ENCODE measurements at regions not wholly inside any gene's neighbourhood (a gene's known extent, or its start where the extent isn't known, plus 50 kb on each side); places are given as distances from the start of the nearest gene placed in this dataset.

DNA sequence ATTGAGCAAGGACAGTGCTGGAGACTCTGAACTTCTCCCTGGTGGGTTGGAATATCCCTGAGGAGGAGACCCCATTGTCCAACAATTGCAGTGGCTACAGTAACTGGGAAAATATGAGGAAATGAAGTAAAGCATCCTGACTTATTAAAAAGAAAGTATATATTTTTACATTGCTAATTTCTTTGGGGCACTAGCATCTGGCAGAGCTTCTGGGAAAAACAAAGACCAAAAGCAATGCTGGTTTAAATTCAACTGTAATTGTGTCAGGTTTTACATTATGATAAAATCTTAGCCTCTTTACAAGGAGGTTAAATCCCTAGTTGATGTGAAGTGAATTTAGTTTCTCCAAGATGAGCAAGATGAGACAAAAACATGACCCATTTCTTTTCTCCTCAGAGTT lies 454.0 kb upstream of the RBMS3 start:
- in situ Hi-C loops (cut with HindIII; ENCODE audit: low sequenced_read_pairs) = no loop called here
- DNase-seq (ENCODE audit: low read depth) = no peak
- H3K4me3 ChIP-seq (ENCODE audit: low read depth, low read length) = no peak overlapping the region
- TF ChIP-seq, protein P1, sequence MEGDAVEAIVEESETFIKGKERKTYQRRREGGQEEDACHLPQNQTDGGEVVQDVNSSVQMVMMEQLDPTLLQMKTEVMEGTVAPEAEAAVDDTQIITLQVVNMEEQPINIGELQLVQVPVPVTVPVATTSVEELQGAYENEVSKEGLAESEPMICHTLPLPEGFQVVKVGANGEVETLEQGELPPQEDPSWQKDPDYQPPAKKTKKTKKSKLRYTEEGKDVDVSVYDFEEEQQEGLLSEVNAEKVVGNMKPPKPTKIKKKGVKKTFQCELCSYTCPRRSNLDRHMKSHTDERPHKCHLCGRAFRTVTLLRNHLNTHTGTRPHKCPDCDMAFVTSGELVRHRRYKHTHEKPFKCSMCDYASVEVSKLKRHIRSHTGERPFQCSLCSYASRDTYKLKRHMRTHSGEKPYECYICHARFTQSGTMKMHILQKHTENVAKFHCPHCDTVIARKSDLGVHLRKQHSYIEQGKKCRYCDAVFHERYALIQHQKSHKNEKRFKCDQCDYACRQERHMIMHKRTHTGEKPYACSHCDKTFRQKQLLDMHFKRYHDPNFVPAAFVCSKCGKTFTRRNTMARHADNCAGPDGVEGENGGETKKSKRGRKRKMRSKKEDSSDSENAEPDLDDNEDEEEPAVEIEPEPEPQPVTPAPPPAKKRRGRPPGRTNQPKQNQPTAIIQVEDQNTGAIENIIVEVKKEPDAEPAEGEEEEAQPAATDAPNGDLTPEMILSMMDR (IDR thresholded peaks at IDR 0.05; ENCODE audit: low read depth, low read length, missing control alignments) = no peak

GRCh38 chr3:28835249-28835648 lies 445.6 kb upstream of the RBMS3 start:
- DNase-seq (ENCODE audit: low read depth) = no peak
- in situ Hi-C loops (cut with HindIII; ENCODE audit: low sequenced_read_pairs) = no loop called here
- TF ChIP-seq, protein P1 (IDR thresholded peaks at IDR 0.05; ENCODE audit: low read depth, low read length, missing control alignments) = no peak
- no peak overlapping the region for H3K4me3 ChIP-seq (ENCODE audit: low read depth, low read length)

GRCh38 chr3:28835751-28836150 lies 445.1 kb upstream of the RBMS3 start:
- in situ Hi-C loops (cut with HindIII; ENCODE audit: low sequenced_read_pairs) = no loop called here
- TF ChIP-seq, protein P1 (IDR thresholded peaks at IDR 0.05; ENCODE audit: low read depth, low read length, missing control alignments) = no peak
- DNase-seq (ENCODE audit: low read depth) = no peak
- H3K4me3 ChIP-seq (ENCODE audit: low read depth, low read length) = no peak overlapping the region

- no peak for DNase-seq (ENCODE audit: low read depth)
- no peak overlapping the region for H3K4me3 ChIP-seq (ENCODE audit: low read depth, low read length)
- TF ChIP-seq, protein P1 (IDR thresholded peaks at IDR 0.05; ENCODE audit: low read depth, low read length, missing control alignments) = no peak
- in situ Hi-C loops (cut with HindIII; ENCODE audit: low sequenced_read_pairs) = no loop called here
Measured at GRCh38 chr3:28836199-28836598, 444.7 kb upstream of the RBMS3 start.

DNA sequence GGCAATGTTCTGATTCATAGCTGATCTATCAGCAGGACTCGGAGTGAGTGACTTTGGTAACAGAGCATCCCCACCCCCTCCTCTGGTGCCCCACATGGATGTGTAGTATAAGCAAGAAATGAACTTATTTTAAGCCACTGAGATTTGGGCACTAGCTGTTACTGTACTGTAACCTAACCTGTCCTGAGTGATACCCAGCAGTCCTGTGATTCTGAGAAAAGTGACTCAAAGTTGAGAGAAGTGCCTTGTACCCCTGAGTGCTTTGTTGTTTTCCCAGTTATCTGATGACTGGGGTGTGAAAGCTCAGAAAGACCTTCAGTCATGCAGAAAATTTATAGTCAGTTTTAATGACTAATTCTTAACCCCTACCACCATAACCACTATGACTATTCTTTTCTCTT lies 439.9 kb upstream of the RBMS3 start:
- no peak overlapping the region for H3K4me3 ChIP-seq (ENCODE audit: low read depth, low read length)
- in situ Hi-C loops (cut with HindIII; ENCODE audit: low sequenced_read_pairs) = no loop called here
- TF ChIP-seq, protein P1 (IDR thresholded peaks at IDR 0.05; ENCODE audit: low read depth, low read length, missing control alignments) = no peak
- DNase-seq (ENCODE audit: low read depth) = no peak

DNA sequence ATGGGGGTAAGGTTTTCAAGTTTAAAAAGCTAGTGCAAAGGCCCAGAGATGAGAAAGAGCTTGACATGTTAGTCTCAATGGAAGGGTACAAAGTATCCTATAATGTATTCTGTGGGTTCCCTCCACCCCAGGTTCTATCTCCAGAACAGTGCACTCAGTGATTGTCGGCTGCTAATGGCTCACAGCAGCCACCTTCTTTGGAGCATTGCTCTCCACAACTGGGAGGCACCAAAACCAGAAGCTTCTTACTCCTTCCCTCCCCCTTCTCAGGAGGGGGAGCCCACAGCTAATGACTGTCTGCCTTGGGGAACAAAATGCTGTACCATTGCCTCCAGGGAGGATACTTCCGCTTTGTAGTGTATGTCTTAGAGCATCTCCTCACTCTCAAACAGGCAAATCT lies 439.4 kb upstream of the RBMS3 start:
- DNase-seq (ENCODE audit: low read depth) = no peak
- in situ Hi-C loops (cut with HindIII; ENCODE audit: low sequenced_read_pairs) = no loop called here
- TF ChIP-seq, protein P1 (IDR thresholded peaks at IDR 0.05; ENCODE audit: low read depth, low read length, missing control alignments) = no peak

More for the DNA sequence above, 439.4 kb upstream of the RBMS3 start:
- no peak overlapping the region for H3K4me3 ChIP-seq (ENCODE audit: low read depth, low read length)
